ENCODE measurements at regions not wholly inside any gene's neighbourhood (a gene's known extent, or its start where the extent isn't known, plus 50 kb on each side); places are given as distances from the start of the nearest gene placed in this dataset.

- TF ChIP-seq CTCF (IDR thresholded peaks at IDR 0.05; ENCODE audit: extremely low read depth in 1 of 2, insufficient read depth in 1 of 2, low read depth in 1 of 2, low read length in 2 of 2) (no peak), POLR2A (IDR thresholded peaks at IDR 0.05; ENCODE audit: low read depth, low read length) (peak; percentile 7), GATA2 (IDR thresholded peaks at IDR 0.05; ENCODE audit: insufficient read depth, insufficient read length, low read depth, low read length) (peak; percentile 91), POLR2AphosphoS5 (IDR thresholded peaks at IDR 0.05; ENCODE audit: insufficient read depth, low read depth, low read length) (peak; percentile 75), EZH2 (IDR thresholded peaks at IDR 0.05; ENCODE audit: borderline replicate concordance, low read depth, low read length, severe bottlenecking) (no peak), FOS (IDR thresholded peaks at IDR 0.05; ENCODE audit: borderline replicate concordance, insufficient read depth, low read length) (peak; percentile 86), JUN (IDR thresholded peaks at IDR 0.05; ENCODE audit: borderline replicate concordance, insufficient read depth, insufficient read length, low read depth) (peak; percentile 86)
- TF ChIP-seq, protein P1, sequence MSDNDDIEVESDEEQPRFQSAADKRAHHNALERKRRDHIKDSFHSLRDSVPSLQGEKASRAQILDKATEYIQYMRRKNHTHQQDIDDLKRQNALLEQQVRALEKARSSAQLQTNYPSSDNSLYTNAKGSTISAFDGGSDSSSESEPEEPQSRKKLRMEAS (IDR thresholded peaks at IDR 0.05; ENCODE audit: insufficient read depth, insufficient read length), result no peak
These were observed 88.2 kb downstream of the NOG start for GRCh38 chr17:56681561-56682266.
